ENCODE measurements at regions not wholly inside any gene's neighbourhood (a gene's known extent, or its start where the extent isn't known, plus 50 kb on each side); places are given as distances from the start of the nearest gene placed in this dataset.

- TF ChIP-seq CTCF (IDR thresholded peaks at IDR 0.05) (no peak), EZH2 (IDR thresholded peaks at IDR 0.05; ENCODE audit: borderline replicate concordance, insufficient read depth, low read depth, low read length, poor library complexity, severe bottlenecking) (no peak)
Observed at GRCh38 chr6:168887621-168888020, 366.0 kb downstream of the THBS2 start.

All from B cell (primary cell).